HG03039 (cell line): ENCODE measurements at regions not wholly inside any gene's neighbourhood (a gene's known extent, or its start where the extent isn't known, plus 50 kb on each side); places are given as distances from the start of the nearest gene placed in this dataset.

Source experiments
- ATAC-seq: cut with Tn5 transposase; IDR thresholded peaks from one replicate; pipeline ENCODE4 v1.9.1; 2021; ENCODE audit warnings: mild to moderate bottlenecking, moderate library complexity; ENCODE audit not compliant: unreplicated experiment

- ATAC-seq, result no peak
Measured at GRCh38 chr5:30957591-30957990, 235.9 kb upstream of the CDH6 start.

GRCh38 chr5:30956251-30956650 lies 237.2 kb upstream of the CDH6 start:
- ATAC-seq, result no peak

- no peak for ATAC-seq
Measured at GRCh38 chr5:30937070-30937469, 256.4 kb upstream of the CDH6 start.

- ATAC-seq, result no peak
Measured at GRCh38 chr5:30933599-30933998, 259.9 kb upstream of the CDH6 start.

- no peak for ATAC-seq
Measured at GRCh38 chr5:30932273-30933017, 261.0 kb upstream of the CDH6 start.

GRCh38 chr5:30930736-30931135 lies 262.8 kb upstream of the CDH6 start:
- ATAC-seq, result no peak

GRCh38 chr5:30928956-30929355 lies 264.5 kb upstream of the CDH6 start:
- ATAC-seq, result no peak

- no peak for ATAC-seq
Measured at GRCh38 chr5:30926218-30926617, 267.3 kb upstream of the CDH6 start.

GRCh38 chr5:30921388-30921787 lies 272.1 kb upstream of the CDH6 start:
- no peak for ATAC-seq

GRCh38 chr5:30918171-30918570 lies 275.3 kb upstream of the CDH6 start:
- no peak for ATAC-seq

GRCh38 chr5:30908356-30908755 lies 285.1 kb upstream of the CDH6 start:
- ATAC-seq, result no peak

GRCh38 chr5:30900367-30900766 lies 293.1 kb upstream of the CDH6 start:
- no peak for ATAC-seq

- no peak for ATAC-seq
Measured at GRCh38 chr5:30894811-30895210, 298.7 kb upstream of the CDH6 start.

- no peak for ATAC-seq
Measured at GRCh38 chr5:30891660-30892059, 301.8 kb upstream of the CDH6 start.

- ATAC-seq, result no peak
Measured at GRCh38 chr5:30890377-30890776, 303.1 kb upstream of the CDH6 start.

GRCh38 chr5:30880514-30880913 lies 313.0 kb upstream of the CDH6 start:
- no peak for ATAC-seq

GRCh38 chr5:30879887-30880286 lies 313.6 kb upstream of the CDH6 start:
- no peak for ATAC-seq

- no peak for ATAC-seq
Measured at GRCh38 chr5:30878746-30879145, 314.7 kb upstream of the CDH6 start.

- no peak for ATAC-seq
Measured at GRCh38 chr5:30878296-30878695, 315.2 kb upstream of the CDH6 start.

- no peak for ATAC-seq
Measured at GRCh38 chr5:30874241-30875034, 319.0 kb upstream of the CDH6 start.

- ATAC-seq, result no peak
Measured at GRCh38 chr5:30871196-30871595, 322.3 kb upstream of the CDH6 start.

- ATAC-seq, result no peak
Measured at GRCh38 chr5:30867711-30868110, 325.8 kb upstream of the CDH6 start.
